Astrocyte of the cerebellum (primary cell): ENCODE measurements at regions not wholly inside any gene's neighbourhood (a gene's known extent, or its start where the extent isn't known, plus 50 kb on each side); places are given as distances from the start of the nearest gene placed in this dataset.

ENCODE experiments used
- DNase-seq: peaks from one replicate; pipeline ENCODE4 v3.0.0-alpha.2; 2011; ENCODE audit warnings: low read depth
- H3K4me3 ChIP-seq: 2 replicates; pipeline ENCODE4 v1.5.1; 2011; ENCODE audit warnings: mild to moderate bottlenecking, low read depth, low read length, moderate library complexity
- in situ Hi-C: cut with HindIII; loops from 2 replicates; pipeline ENCODE4 v1.10.0; 2017; ENCODE audit warnings: low sequenced_read_pairs
- TF ChIP-seq, protein P1 (sequence below): IDR thresholded peaks from 2 replicates; pipeline ENCODE4 v1.5.1; 2012; ENCODE audit warnings: low read length, low read depth, moderate library complexity, mild to moderate bottlenecking; ENCODE audit errors: missing control alignments

DNA sequence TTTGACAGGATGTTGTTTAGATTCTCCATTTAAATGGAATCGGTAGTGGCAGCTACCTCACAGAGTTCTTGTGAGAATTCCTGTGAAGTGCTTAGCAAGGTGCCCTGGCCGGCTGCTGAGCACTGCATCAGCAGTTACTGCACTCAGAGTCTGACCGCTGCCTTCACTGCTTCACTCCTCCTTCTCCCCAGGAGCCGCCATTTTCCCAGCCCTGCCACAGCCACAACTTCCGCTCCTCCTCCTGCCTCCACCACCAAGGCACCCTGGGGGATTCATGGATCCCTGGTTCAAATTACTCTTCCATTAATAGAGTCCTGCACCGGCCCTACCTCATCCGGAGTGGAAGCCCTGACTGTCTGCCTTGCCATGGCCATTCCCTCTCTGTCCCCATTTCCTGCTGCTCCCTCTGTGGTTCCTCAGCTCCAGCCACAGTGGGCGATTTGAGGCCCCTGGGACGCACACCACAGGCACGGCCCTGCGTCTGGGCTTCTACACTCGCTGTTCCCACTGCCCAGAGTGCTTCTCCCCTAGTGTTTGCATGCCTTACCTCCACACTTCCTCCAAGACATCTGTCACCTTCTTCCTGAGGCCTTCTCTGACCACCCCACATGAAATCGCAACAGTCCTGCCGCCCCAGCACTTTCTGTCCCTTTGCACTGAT, 210.3 kb downstream of the IPO8 start:
- in situ Hi-C loops: no loop called here

DNA sequence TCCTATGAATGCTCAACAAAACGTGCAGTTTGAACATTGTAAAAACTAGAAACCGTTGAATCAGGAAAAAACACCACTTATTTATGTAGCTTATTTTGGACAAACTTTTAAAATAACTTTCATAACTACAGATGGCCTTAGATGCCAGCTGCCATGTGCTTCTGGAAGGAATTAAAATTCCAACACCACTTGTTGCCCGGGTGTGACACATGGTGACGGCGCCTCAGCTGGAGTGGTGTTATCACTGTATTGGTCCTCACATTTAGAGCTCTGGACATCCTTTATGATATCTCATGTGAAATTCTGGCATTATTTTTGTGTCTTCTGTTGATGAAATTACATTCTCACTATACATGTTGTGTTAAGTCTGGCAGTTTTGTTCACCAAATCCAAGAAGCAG, 211.0 kb downstream of the IPO8 start:
- H3K4me3 ChIP-seq: no peak overlapping the region
- TF ChIP-seq, protein P1, sequence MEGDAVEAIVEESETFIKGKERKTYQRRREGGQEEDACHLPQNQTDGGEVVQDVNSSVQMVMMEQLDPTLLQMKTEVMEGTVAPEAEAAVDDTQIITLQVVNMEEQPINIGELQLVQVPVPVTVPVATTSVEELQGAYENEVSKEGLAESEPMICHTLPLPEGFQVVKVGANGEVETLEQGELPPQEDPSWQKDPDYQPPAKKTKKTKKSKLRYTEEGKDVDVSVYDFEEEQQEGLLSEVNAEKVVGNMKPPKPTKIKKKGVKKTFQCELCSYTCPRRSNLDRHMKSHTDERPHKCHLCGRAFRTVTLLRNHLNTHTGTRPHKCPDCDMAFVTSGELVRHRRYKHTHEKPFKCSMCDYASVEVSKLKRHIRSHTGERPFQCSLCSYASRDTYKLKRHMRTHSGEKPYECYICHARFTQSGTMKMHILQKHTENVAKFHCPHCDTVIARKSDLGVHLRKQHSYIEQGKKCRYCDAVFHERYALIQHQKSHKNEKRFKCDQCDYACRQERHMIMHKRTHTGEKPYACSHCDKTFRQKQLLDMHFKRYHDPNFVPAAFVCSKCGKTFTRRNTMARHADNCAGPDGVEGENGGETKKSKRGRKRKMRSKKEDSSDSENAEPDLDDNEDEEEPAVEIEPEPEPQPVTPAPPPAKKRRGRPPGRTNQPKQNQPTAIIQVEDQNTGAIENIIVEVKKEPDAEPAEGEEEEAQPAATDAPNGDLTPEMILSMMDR: no peak
- in situ Hi-C loops: no loop called here
- DNase-seq: no peak

More for the DNA sequence above, 210.3 kb downstream of the IPO8 start:
- H3K4me3 ChIP-seq: no peak overlapping the region
- DNase-seq: no peak
- TF ChIP-seq, protein P1: no peak

GRCh38 chr12:30482650-30483049, 213.0 kb downstream of the IPO8 start:
- in situ Hi-C loops: no loop called here
- no peak for DNase-seq
- H3K4me3 ChIP-seq: no peak overlapping the region
- TF ChIP-seq, protein P1: no peak

DNA sequence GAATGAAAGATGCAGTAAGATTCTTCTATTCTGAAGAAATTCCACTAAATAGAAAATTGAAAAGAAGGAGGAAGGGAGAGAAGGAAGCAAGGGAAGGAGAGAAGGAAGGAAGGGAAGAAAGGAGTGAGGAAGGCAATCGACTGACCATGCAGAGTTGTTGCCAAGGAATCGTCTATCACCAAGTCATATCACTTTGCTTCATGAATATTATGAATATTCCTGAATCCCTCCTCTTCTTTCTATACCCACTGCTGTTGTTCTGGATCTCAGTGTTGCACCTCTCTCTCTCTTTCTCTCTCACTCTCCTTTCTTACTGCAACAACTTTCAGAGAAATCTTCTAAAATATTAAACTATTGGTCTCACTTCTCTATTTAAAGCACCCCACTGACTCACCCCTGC, 222.4 kb downstream of the IPO8 start:
- in situ Hi-C loops: no loop called here
- no peak overlapping the region for H3K4me3 ChIP-seq
- TF ChIP-seq, protein P1: no peak
- no peak for DNase-seq

GRCh38 chr12:30466093-30466585, 229.5 kb downstream of the IPO8 start:
- in situ Hi-C loops: no loop called here
- TF ChIP-seq, protein P1: no peak
- no peak overlapping the region for H3K4me3 ChIP-seq
- no peak for DNase-seq

DNA sequence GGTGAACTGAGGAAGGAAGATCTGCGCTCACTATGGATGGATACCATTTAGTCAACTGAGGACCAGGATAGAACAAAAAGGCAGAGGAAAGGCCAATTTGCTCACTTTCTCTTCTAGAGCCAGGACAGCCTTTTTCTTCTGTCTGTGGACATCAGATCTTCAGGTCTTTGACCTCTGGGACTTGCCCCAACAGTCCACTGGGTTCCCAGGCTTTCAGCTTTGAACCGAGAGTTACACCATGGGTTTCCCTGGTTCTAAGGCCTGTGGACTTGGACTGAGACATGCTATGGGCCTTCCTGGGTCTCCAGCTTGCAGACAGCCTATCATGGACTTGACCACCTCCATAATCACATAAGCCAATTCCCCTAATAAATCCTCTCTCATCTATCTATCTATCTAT, 232.0 kb downstream of the IPO8 start:
- in situ Hi-C loops: no loop called here
- no peak overlapping the region for H3K4me3 ChIP-seq
- DNase-seq: no peak
- TF ChIP-seq, protein P1: no peak

- DNase-seq: no peak
- no peak overlapping the region for H3K4me3 ChIP-seq
- TF ChIP-seq, protein P1: no peak
- in situ Hi-C loops: no loop called here
Measured at GRCh38 chr12:30462249-30462648, 233.4 kb downstream of the IPO8 start.
